ENCODE measurements at regions not wholly inside any gene's neighbourhood (a gene's known extent, or its start where the extent isn't known, plus 50 kb on each side); places are given as distances from the start of the nearest gene placed in this dataset.

DNA sequence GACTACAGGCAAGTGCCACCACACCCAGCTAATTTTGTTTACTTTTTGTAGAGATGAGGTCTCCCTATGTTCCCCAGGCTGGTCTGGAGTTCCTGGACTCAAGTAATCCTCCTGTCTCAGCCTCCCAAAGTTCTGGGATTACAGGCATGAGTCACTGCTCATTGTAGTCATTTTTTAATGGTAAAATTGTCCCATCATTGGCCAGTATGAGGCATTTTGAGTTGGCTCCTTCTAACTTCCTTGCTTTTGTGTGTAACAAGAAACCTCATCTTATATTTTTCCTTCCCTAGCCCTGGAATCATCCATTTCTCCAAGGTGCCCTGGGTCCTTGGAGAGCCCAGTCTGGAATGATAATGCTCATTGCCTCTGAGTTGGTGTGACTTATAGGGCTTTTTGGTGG is 148.5 kb downstream of the INHBB start:
- Histone ChIP-seq H3K79me2 (ENCODE audit: insufficient read depth, low read length) (no peaks in the 10 kb centered on the region), H3K27me3 (ENCODE audit: insufficient read depth, low read length, poor library complexity) (no peaks in the 10 kb centered on the region), H3K4me2 (ENCODE audit: insufficient read depth, low read length) (no peak overlapping the region), H3K36me3 (ENCODE audit: insufficient read depth, low read length) (no peaks in the 10 kb centered on the region), H3K9ac (ENCODE audit: low read depth, low read length) (no peak overlapping the region), H3K4me3 (ENCODE audit: low read depth in 1 of 2, low read length in 2 of 2) (no peak overlapping the region), H2AFZ (ENCODE audit: low read depth, low read length) (no peak overlapping the region), H3K4me1 (ENCODE audit: insufficient read depth, low read length) (no peaks in the 10 kb centered on the region), H4K20me1 (ENCODE audit: insufficient read depth, low read length) (no peaks in the 10 kb centered on the region), H3K9me3 (ENCODE audit: insufficient read depth, low read length, severe bottlenecking) (no peaks in the 10 kb centered on the region), H3K27ac (ENCODE audit: low read length) (no peak overlapping the region)
- TF ChIP-seq, protein P1, sequence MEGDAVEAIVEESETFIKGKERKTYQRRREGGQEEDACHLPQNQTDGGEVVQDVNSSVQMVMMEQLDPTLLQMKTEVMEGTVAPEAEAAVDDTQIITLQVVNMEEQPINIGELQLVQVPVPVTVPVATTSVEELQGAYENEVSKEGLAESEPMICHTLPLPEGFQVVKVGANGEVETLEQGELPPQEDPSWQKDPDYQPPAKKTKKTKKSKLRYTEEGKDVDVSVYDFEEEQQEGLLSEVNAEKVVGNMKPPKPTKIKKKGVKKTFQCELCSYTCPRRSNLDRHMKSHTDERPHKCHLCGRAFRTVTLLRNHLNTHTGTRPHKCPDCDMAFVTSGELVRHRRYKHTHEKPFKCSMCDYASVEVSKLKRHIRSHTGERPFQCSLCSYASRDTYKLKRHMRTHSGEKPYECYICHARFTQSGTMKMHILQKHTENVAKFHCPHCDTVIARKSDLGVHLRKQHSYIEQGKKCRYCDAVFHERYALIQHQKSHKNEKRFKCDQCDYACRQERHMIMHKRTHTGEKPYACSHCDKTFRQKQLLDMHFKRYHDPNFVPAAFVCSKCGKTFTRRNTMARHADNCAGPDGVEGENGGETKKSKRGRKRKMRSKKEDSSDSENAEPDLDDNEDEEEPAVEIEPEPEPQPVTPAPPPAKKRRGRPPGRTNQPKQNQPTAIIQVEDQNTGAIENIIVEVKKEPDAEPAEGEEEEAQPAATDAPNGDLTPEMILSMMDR (IDR thresholded peaks at IDR 0.05; ENCODE audit: borderline replicate concordance, extremely low read depth, low read length, poor library complexity, severe bottlenecking): no peak
- no peak for TF ChIP-seq EZH2 (IDR thresholded peaks at IDR 0.05; ENCODE audit: borderline replicate concordance, low read depth, low read length, severe bottlenecking)
- ATAC-seq (ENCODE audit: insufficient read depth, low read depth): no peak
- DNase-seq: no peak

DNA sequence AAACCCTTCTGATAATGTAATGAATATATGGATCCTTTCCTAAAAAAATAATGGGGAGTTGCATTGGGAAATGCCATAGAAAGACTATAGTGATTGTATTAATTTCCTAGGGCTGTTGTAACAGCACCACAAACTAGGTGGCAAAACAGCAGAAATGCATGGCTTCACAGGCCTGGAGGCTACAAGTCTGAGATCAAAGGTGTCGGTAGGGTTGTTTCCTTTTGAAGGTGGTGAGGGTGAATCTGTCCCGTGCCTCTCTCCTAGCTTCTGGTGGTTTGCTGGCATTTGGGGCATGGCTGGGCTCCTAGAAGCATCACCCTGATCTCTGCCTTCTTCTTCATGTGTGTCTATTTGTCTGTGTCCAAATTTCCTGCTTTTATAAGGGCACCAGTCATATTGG is 149.7 kb downstream of the INHBB start:
- no peaks in the 10 kb centered on the region for H3K79me2 ChIP-seq (ENCODE audit: insufficient read depth, low read length)
- TF ChIP-seq, protein P1 (IDR thresholded peaks at IDR 0.05; ENCODE audit: borderline replicate concordance, extremely low read depth, low read length, poor library complexity, severe bottlenecking): no peak
- TF ChIP-seq EZH2 (IDR thresholded peaks at IDR 0.05; ENCODE audit: borderline replicate concordance, low read depth, low read length, severe bottlenecking): no peak
- H3K4me1 ChIP-seq (ENCODE audit: insufficient read depth, low read length): no peaks in the 10 kb centered on the region

DNA sequence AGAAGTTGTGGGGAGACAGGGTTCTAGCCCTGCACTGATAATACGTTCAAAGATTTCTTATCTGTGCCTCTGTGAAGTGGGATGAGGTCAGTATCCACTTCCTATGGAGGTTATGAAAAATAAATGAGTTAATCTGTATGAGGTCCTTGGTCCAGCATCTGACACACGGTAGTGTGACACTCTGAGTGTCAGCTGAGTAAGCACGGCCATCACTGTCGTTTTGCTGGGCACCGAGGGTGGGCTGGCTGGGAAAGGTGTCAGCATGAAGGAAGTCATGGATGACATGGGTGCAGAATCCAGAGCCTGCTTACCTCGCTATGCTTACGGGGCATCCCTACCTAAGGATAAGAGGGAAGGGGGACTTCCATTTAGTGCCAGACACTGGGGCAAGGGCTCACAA is 150.3 kb downstream of the INHBB start:
- no peak overlapping the region for H2AFZ ChIP-seq (ENCODE audit: low read depth, low read length)
- H3K4me1 ChIP-seq (ENCODE audit: insufficient read depth, low read length): no peaks in the 10 kb centered on the region
- H4K20me1 ChIP-seq (ENCODE audit: insufficient read depth, low read length): no peaks in the 10 kb centered on the region
- H3K4me3 ChIP-seq (ENCODE audit: low read depth in 1 of 2, low read length in 2 of 2): no peak overlapping the region
- no peaks in the 10 kb centered on the region for H3K9me3 ChIP-seq (ENCODE audit: insufficient read depth, low read length, severe bottlenecking)
- DNase-seq (no peak), ATAC-seq (ENCODE audit: insufficient read depth, low read depth) (no peak)
- no peaks in the 10 kb centered on the region for H3K27me3 ChIP-seq (ENCODE audit: insufficient read depth, low read length, poor library complexity)
- H3K9ac ChIP-seq (ENCODE audit: low read depth, low read length): no peak overlapping the region
- no peak overlapping the region for H3K4me2 ChIP-seq (ENCODE audit: insufficient read depth, low read length)
- TF ChIP-seq EZH2 (IDR thresholded peaks at IDR 0.05; ENCODE audit: borderline replicate concordance, low read depth, low read length, severe bottlenecking): no peak
- TF ChIP-seq, protein P1 (IDR thresholded peaks at IDR 0.05; ENCODE audit: borderline replicate concordance, extremely low read depth, low read length, poor library complexity, severe bottlenecking): no peak
- no peaks in the 10 kb centered on the region for H3K79me2 ChIP-seq (ENCODE audit: insufficient read depth, low read length)
- no peaks in the 10 kb centered on the region for H3K36me3 ChIP-seq (ENCODE audit: insufficient read depth, low read length)
- H3K27ac ChIP-seq (ENCODE audit: low read length): no peak overlapping the region

More for the DNA sequence above, 149.7 kb downstream of the INHBB start:
- Histone ChIP-seq H3K9ac (ENCODE audit: low read depth, low read length) (no peak overlapping the region), H2AFZ (ENCODE audit: low read depth, low read length) (no peak overlapping the region), H3K27ac (ENCODE audit: low read length) (no peak overlapping the region), H4K20me1 (ENCODE audit: insufficient read depth, low read length) (no peaks in the 10 kb centered on the region), H3K4me2 (ENCODE audit: insufficient read depth, low read length) (no peak overlapping the region), H3K4me3 (ENCODE audit: low read depth in 1 of 2, low read length in 2 of 2) (no peak overlapping the region), H3K36me3 (ENCODE audit: insufficient read depth, low read length) (no peaks in the 10 kb centered on the region), H3K27me3 (ENCODE audit: insufficient read depth, low read length, poor library complexity) (no peaks in the 10 kb centered on the region), H3K9me3 (ENCODE audit: insufficient read depth, low read length, severe bottlenecking) (no peaks in the 10 kb centered on the region)
- no peak for DNase-seq
- ATAC-seq (ENCODE audit: insufficient read depth, low read depth): no peak

DNA sequence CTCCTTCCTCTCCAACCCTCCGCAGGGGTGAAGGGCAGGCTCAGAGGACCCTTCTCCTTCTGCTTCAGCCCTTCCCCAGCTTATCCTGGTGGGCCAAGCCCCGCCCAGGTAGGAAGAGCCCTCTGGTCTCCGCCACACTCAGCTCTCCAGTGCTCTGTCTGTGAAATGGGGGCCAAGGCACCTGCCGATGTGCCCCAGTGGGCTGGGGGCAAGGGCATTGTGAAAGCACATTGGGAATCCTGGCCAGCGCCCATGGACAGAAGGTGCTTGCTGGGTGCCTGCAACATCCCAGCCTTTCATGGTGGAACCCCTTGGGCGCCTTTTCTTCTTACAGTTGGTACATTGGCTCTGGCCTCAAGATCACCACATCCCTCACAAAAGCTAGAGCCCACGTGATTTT is 150.8 kb downstream of the INHBB start:
- no peaks in the 10 kb centered on the region for H3K79me2 ChIP-seq (ENCODE audit: insufficient read depth, low read length)
- no peaks in the 10 kb centered on the region for H3K4me1 ChIP-seq (ENCODE audit: insufficient read depth, low read length)
- H3K4me2 ChIP-seq (ENCODE audit: insufficient read depth, low read length): no peak overlapping the region
- no peaks in the 10 kb centered on the region for H3K27me3 ChIP-seq (ENCODE audit: insufficient read depth, low read length, poor library complexity)
- TF ChIP-seq, protein P1 (IDR thresholded peaks at IDR 0.05; ENCODE audit: borderline replicate concordance, extremely low read depth, low read length, poor library complexity, severe bottlenecking): no peak
- no peak for TF ChIP-seq EZH2 (IDR thresholded peaks at IDR 0.05; ENCODE audit: borderline replicate concordance, low read depth, low read length, severe bottlenecking)
- DNase-seq (no peak), ATAC-seq (ENCODE audit: insufficient read depth, low read depth) (no peak)
- H3K9ac ChIP-seq (ENCODE audit: low read depth, low read length): no peak overlapping the region
- no peak overlapping the region for H2AFZ ChIP-seq (ENCODE audit: low read depth, low read length)
- H4K20me1 ChIP-seq (ENCODE audit: insufficient read depth, low read length): no peaks in the 10 kb centered on the region
- H3K9me3 ChIP-seq (ENCODE audit: insufficient read depth, low read length, severe bottlenecking): no peaks in the 10 kb centered on the region
- no peak overlapping the region for H3K4me3 ChIP-seq (ENCODE audit: low read depth in 1 of 2, low read length in 2 of 2)
- no peaks in the 10 kb centered on the region for H3K36me3 ChIP-seq (ENCODE audit: insufficient read depth, low read length)
- H3K27ac ChIP-seq (ENCODE audit: low read length): no peak overlapping the region
